ENCODE measurements at regions not wholly inside any gene's neighbourhood (a gene's known extent, or its start where the extent isn't known, plus 50 kb on each side); places are given as distances from the start of the nearest gene placed in this dataset.

GRCh38 chr10:23742807-23743206 is 303.9 kb downstream of the OTUD1 start:
- Mint-ChIP-seq H3K27me3 (ENCODE audit: unreplicated experiment) (peaks cover 3% of the 10 kb centered on the region), H3K36me3 (ENCODE audit: unreplicated experiment) (no peaks in the 10 kb centered on the region), H3K4me1 (ENCODE audit: low read depth, unreplicated experiment) (no peaks in the 10 kb centered on the region), H3K9me3 (ENCODE audit: unreplicated experiment) (peaks cover 1% of the 10 kb centered on the region), H3K27ac (ENCODE audit: unreplicated experiment) (no peak overlapping the region), H3K4me3 (ENCODE audit: unreplicated experiment) (no peak overlapping the region)
- no peak for DNase-seq
- TF ChIP-seq CTCF (IDR thresholded peaks at IDR 0.05; ENCODE audit: partially characterized antibody, unreplicated experiment) = no peak

GRCh38 chr10:23754179-23754578 is 315.3 kb downstream of the OTUD1 start:
- H3K27me3 Mint-ChIP-seq (ENCODE audit: unreplicated experiment) = no peaks in the 10 kb centered on the region
- no peak for DNase-seq
- no peaks in the 10 kb centered on the region for H3K36me3 Mint-ChIP-seq (ENCODE audit: unreplicated experiment)
- H3K27ac Mint-ChIP-seq (ENCODE audit: unreplicated experiment) = no peak overlapping the region
- TF ChIP-seq CTCF (IDR thresholded peaks at IDR 0.05; ENCODE audit: partially characterized antibody, unreplicated experiment) = no peak
- no peaks in the 10 kb centered on the region for H3K4me1 Mint-ChIP-seq (ENCODE audit: low read depth, unreplicated experiment)
- no peak overlapping the region for H3K4me3 Mint-ChIP-seq (ENCODE audit: unreplicated experiment)
- no peaks in the 10 kb centered on the region for H3K9me3 Mint-ChIP-seq (ENCODE audit: unreplicated experiment)

GRCh38 chr10:23754941-23755340 is 316.1 kb downstream of the OTUD1 start:
- no peaks in the 10 kb centered on the region for H3K9me3 Mint-ChIP-seq (ENCODE audit: unreplicated experiment)
- no peak for TF ChIP-seq CTCF (IDR thresholded peaks at IDR 0.05; ENCODE audit: partially characterized antibody, unreplicated experiment)
- no peak overlapping the region for H3K4me3 Mint-ChIP-seq (ENCODE audit: unreplicated experiment)
- no peak for DNase-seq
- no peaks in the 10 kb centered on the region for H3K4me1 Mint-ChIP-seq (ENCODE audit: low read depth, unreplicated experiment)
- H3K27ac Mint-ChIP-seq (ENCODE audit: unreplicated experiment) = no peak overlapping the region
- H3K36me3 Mint-ChIP-seq (ENCODE audit: unreplicated experiment) = no peaks in the 10 kb centered on the region
- no peaks in the 10 kb centered on the region for H3K27me3 Mint-ChIP-seq (ENCODE audit: unreplicated experiment)

GRCh38 chr10:23755556-23755955 is 316.7 kb downstream of the OTUD1 start:
- Mint-ChIP-seq H3K27ac (ENCODE audit: unreplicated experiment) (no peak overlapping the region), H3K4me1 (ENCODE audit: low read depth, unreplicated experiment) (no peaks in the 10 kb centered on the region), H3K27me3 (ENCODE audit: unreplicated experiment) (no peaks in the 10 kb centered on the region), H3K36me3 (ENCODE audit: unreplicated experiment) (no peaks in the 10 kb centered on the region), H3K4me3 (ENCODE audit: unreplicated experiment) (no peak overlapping the region), H3K9me3 (ENCODE audit: unreplicated experiment) (no peaks in the 10 kb centered on the region)
- no peak for DNase-seq
- TF ChIP-seq CTCF (IDR thresholded peaks at IDR 0.05; ENCODE audit: partially characterized antibody, unreplicated experiment) = no peak

GRCh38 chr10:23768281-23768680 is 329.4 kb downstream of the OTUD1 start:
- DNase-seq = no peak
- no peak for TF ChIP-seq CTCF (IDR thresholded peaks at IDR 0.05; ENCODE audit: partially characterized antibody, unreplicated experiment)
- Mint-ChIP-seq H3K4me1 (ENCODE audit: low read depth, unreplicated experiment) (no peaks in the 10 kb centered on the region), H3K36me3 (ENCODE audit: unreplicated experiment) (peaks cover 3% of the 10 kb centered on the region), H3K9me3 (ENCODE audit: unreplicated experiment) (peaks cover 2% of the 10 kb centered on the region), H3K27ac (ENCODE audit: unreplicated experiment) (no peak overlapping the region), H3K27me3 (ENCODE audit: unreplicated experiment) (no peaks in the 10 kb centered on the region), H3K4me3 (ENCODE audit: unreplicated experiment) (no peak overlapping the region)
